Neural cell (in vitro differentiated cells): ENCODE measurements at regions not wholly inside any gene's neighbourhood (a gene's known extent, or its start where the extent isn't known, plus 50 kb on each side); places are given as distances from the start of the nearest gene placed in this dataset.

Experiments used
- CTCF ChIP-seq: fragments of 450-650 bp; IDR thresholded peaks from 2 replicates; pipeline ENCODE4 v1.5.1; 2014; ENCODE audit warnings: antibody characterized with exemption, mild to moderate bottlenecking, moderate library complexity; ENCODE audit not compliant: poor library complexity, severe bottlenecking
- EP300 ChIP-seq: fragments of 450-650 bp; conservative IDR thresholded peaks from 2 replicates; pipeline ENCODE4 v1.6.1; 2014; ENCODE audit warnings: antibody characterized with exemption, mild to moderate bottlenecking, moderate library complexity; ENCODE audit not compliant: poor library complexity, severe bottlenecking
- EZH2 ChIP-seq: fragments of 200-600, 300-800 bp; shearing (Covaris generic), sonication (generic); IDR thresholded peaks from 2 replicates; pipeline ENCODE4 v1.6.1; 2014; ENCODE audit warnings: antibody characterized with exemption, low read length, borderline replicate concordance, mild to moderate bottlenecking; ENCODE audit not compliant: insufficient read depth, poor library complexity, severe bottlenecking
- MXI1 ChIP-seq: fragments of 450-650 bp; conservative IDR thresholded peaks from 2 replicates; pipeline ENCODE4 v1.6.1; 2014; ENCODE audit warnings: antibody characterized with exemption, mild to moderate bottlenecking; ENCODE audit not compliant: poor library complexity, severe bottlenecking
- POLR2AphosphoS5 ChIP-seq: IDR thresholded peaks from 2 replicates; pipeline ENCODE4 v1.6.1; 2012
- REST ChIP-seq: IDR thresholded peaks from 2 replicates; pipeline ENCODE4 v1.6.1; 2012; ENCODE audit warnings: borderline replicate concordance
- SMC3 ChIP-seq: fragments of 450-650 bp; conservative IDR thresholded peaks from 2 replicates; pipeline ENCODE4 v1.6.1; 2014; ENCODE audit warnings: antibody characterized with exemption, mild to moderate bottlenecking, moderate library complexity; ENCODE audit not compliant: poor library complexity
- TAF1 ChIP-seq: IDR thresholded peaks from 2 replicates; pipeline ENCODE4 v1.6.1; 2012; ENCODE audit warnings: low read depth

GRCh38 chr17:33945646-33946546 is 309.2 kb upstream of the CCL2 start:
- TF ChIP-seq CTCF (no peak), EP300 (no peak), EZH2 (no peak), POLR2AphosphoS5 (no peak), SMC3 (no peak), REST (no peak), TAF1 (no peak), MXI1 (no peak)
